ENCODE measurements at regions not wholly inside any gene's neighbourhood (a gene's known extent, or its start where the extent isn't known, plus 50 kb on each side); places are given as distances from the start of the nearest gene placed in this dataset.

- no peaks in the 10 kb centered on the region for H3K9me3 ChIP-seq
- no peaks in the 10 kb centered on the region for H3K36me3 ChIP-seq
- H3K27me3 ChIP-seq, result no peaks in the 10 kb centered on the region
- TF ChIP-seq CTCF (IDR thresholded peaks at IDR 0.05) (no peak), POLR2AphosphoS5 (IDR thresholded peaks at IDR 0.05) (no peak), EP300 (IDR thresholded peaks at IDR 0.05) (no peak), POLR2A (IDR thresholded peaks at IDR 0.05) (no peak)
- no peaks in the 10 kb centered on the region for H3K4me1 ChIP-seq
- no peak for ATAC-seq
- no peak overlapping the region for H3K27ac ChIP-seq
- WGBS, 2 donors (ENCODE audit: low coverage in 1 of 2), result 80 to 85% methylated on average over 2 of the region's 2 CpGs
- H3K4me3 ChIP-seq, result no peak overlapping the region
Measured at GRCh38 chr5:85304524-85304923, 919.8 kb upstream of the EDIL3 start.

GRCh38 chr5:85305766-85306165 lies 921.1 kb upstream of the EDIL3 start:
- Histone ChIP-seq H3K27ac (no peak overlapping the region), H3K4me1 (no peaks in the 10 kb centered on the region), H3K4me3 (no peak overlapping the region), H3K9me3 (no peaks in the 10 kb centered on the region), H3K27me3 (no peaks in the 10 kb centered on the region), H3K36me3 (no peaks in the 10 kb centered on the region)
- 51 to 71% methylated on average over 3 of the region's 3 CpGs for WGBS, 2 donors (ENCODE audit: low coverage in 1 of 2)
- ATAC-seq, result no peak
- TF ChIP-seq CTCF (IDR thresholded peaks at IDR 0.05) (no peak), EP300 (IDR thresholded peaks at IDR 0.05) (no peak), POLR2AphosphoS5 (IDR thresholded peaks at IDR 0.05) (no peak), POLR2A (IDR thresholded peaks at IDR 0.05) (no peak)

- Histone ChIP-seq H3K27me3 (no peaks in the 10 kb centered on the region), H3K36me3 (no peaks in the 10 kb centered on the region), H3K27ac (no peak overlapping the region), H3K4me1 (no peaks in the 10 kb centered on the region), H3K4me3 (no peak overlapping the region), H3K9me3 (no peaks in the 10 kb centered on the region)
- WGBS, 2 donors (ENCODE audit: low coverage in 1 of 2), result 0 to 50% methylated on average over 1 to 2 of the region's 7 CpGs
- no peak for TF ChIP-seq EP300 (IDR thresholded peaks at IDR 0.05)
- no peak for TF ChIP-seq POLR2A (IDR thresholded peaks at IDR 0.05)
- TF ChIP-seq POLR2AphosphoS5 (IDR thresholded peaks at IDR 0.05), result no peak
- TF ChIP-seq CTCF (IDR thresholded peaks at IDR 0.05), result no peak
- ATAC-seq, result no peak
Measured at GRCh38 chr5:85311536-85311935, 926.9 kb upstream of the EDIL3 start.

- Histone ChIP-seq H3K27me3 (no peaks in the 10 kb centered on the region), H3K4me1 (no peaks in the 10 kb centered on the region), H3K27ac (no peak overlapping the region), H3K36me3 (no peaks in the 10 kb centered on the region), H3K4me3 (no peak overlapping the region), H3K9me3 (no peaks in the 10 kb centered on the region)
- ATAC-seq, result no peak
- TF ChIP-seq CTCF (IDR thresholded peaks at IDR 0.05) (no peak), POLR2AphosphoS5 (IDR thresholded peaks at IDR 0.05) (no peak), POLR2A (IDR thresholded peaks at IDR 0.05) (no peak), EP300 (IDR thresholded peaks at IDR 0.05) (no peak)
- WGBS, 2 donors (ENCODE audit: low coverage in 1 of 2), result 72 to 84% methylated on average over 3 to 5 of the region's 6 CpGs
Measured at GRCh38 chr5:85320495-85320894, 935.8 kb upstream of the EDIL3 start.

GRCh38 chr5:85333276-85333675 lies 948.6 kb upstream of the EDIL3 start:
- 42 to 60% methylated on average over 1 of the region's 1 CpG for WGBS, 2 donors (ENCODE audit: low coverage in 1 of 2)
- Histone ChIP-seq H3K4me3 (no peak overlapping the region), H3K4me1 (no peaks in the 10 kb centered on the region), H3K27ac (no peak overlapping the region), H3K27me3 (no peaks in the 10 kb centered on the region), H3K9me3 (no peaks in the 10 kb centered on the region), H3K36me3 (no peaks in the 10 kb centered on the region)
- no peak for ATAC-seq
- TF ChIP-seq POLR2A (IDR thresholded peaks at IDR 0.05) (no peak), CTCF (IDR thresholded peaks at IDR 0.05) (no peak), EP300 (IDR thresholded peaks at IDR 0.05) (no peak), POLR2AphosphoS5 (IDR thresholded peaks at IDR 0.05) (no peak)

Data from gastroesophageal sphincter (tissue), 4 donors.